ENCODE measurements at regions not wholly inside any gene's neighbourhood (a gene's known extent, or its start where the extent isn't known, plus 50 kb on each side); places are given as distances from the start of the nearest gene placed in this dataset.

- 50% methylated on average over 3 of the region's 3 CpGs for WGBS (ENCODE audit: insufficient coverage, insufficient replicate concordance, low lambda C conversion rate, missing lambda C conversion rate)
- peak in 1 of 2 experiments; percentile 22; a peak in 2 of 4 replicates for TF ChIP-seq IKZF2 (IDR thresholded peaks at IDR 0.05)
- TF ChIP-seq SMARCA5 (IDR thresholded peaks at IDR 0.05) = no peak
- no peak for TF ChIP-seq GABPA (IDR thresholded peaks at IDR 0.05; ENCODE audit: low read depth)
- peak; percentile 9; the same call in 1 of the 2 replicates for TF ChIP-seq RUNX3 (IDR thresholded peaks at IDR 0.05; ENCODE audit: low read length)
- TF ChIP-seq ZBED1 (IDR thresholded peaks at IDR 0.05; ENCODE audit: borderline replicate concordance) = no peak
- no peak for TF ChIP-seq TCF7 (IDR thresholded peaks at IDR 0.05; ENCODE audit: borderline replicate concordance)
- TF ChIP-seq ZNF274 (IDR thresholded peaks at IDR 0.05; ENCODE audit: insufficient read depth, insufficient read length) = no peak
- TF ChIP-seq CBFB (IDR thresholded peaks at IDR 0.05; ENCODE audit: low read depth) = no peak
- no peak for TF ChIP-seq PAX5 (IDR thresholded peaks at IDR 0.05; ENCODE audit: borderline replicate concordance, low read depth, low read length)
- no peak for TF ChIP-seq RB1 (IDR thresholded peaks at IDR 0.05; ENCODE audit: borderline replicate concordance)
- TF ChIP-seq YY1 (IDR thresholded peaks at IDR 0.05; ENCODE audit: low read depth, low read length) = no peak
- no peak overlapping the region for H3K4me2 ChIP-seq (ENCODE audit: control insufficient read depth, insufficient read depth)
Observed at GRCh38 chr4:81555489-81555888, 83.8 kb upstream of the RASGEF1B start.

GRCh38 chr4:81552086-81552485 lies 80.4 kb upstream of the RASGEF1B start:
- Histone ChIP-seq H2AFZ (ENCODE audit: control insufficient read depth, low read depth, low read length) (no peak overlapping the region), H3K4me1 (ENCODE audit: control insufficient read depth, insufficient read depth, low read length) (no peaks in the 10 kb centered on the region), H3K9me3 (replicated peaks; ENCODE audit: control insufficient read depth, insufficient read depth, low read length) (no peaks in the 10 kb centered on the region), H3K4me3 (no peak overlapping the region), H3K36me3 (ENCODE audit: control insufficient read depth in 2 of 2, insufficient read depth in 2 of 2, low read length in 1 of 2) (no peaks in the 10 kb centered on the region), H3K27me3 (replicated peaks in 1 of 2; ENCODE audit: control insufficient read depth in 2 of 2, insufficient read depth in 2 of 2, low read length in 1 of 2) (no peaks in the 10 kb centered on the region; a peak in 2 of 4 replicates), H3K9ac (ENCODE audit: control insufficient read depth, insufficient read depth, low read length) (no peak overlapping the region), H3K79me2 (ENCODE audit: control insufficient read depth, insufficient read depth, low read length) (no peaks in the 10 kb centered on the region), H3K27ac (ENCODE audit: control insufficient read depth, insufficient read depth) (no peak overlapping the region), H3K4me2 (ENCODE audit: control insufficient read depth, insufficient read depth) (no peak overlapping the region), H4K20me1 (ENCODE audit: control insufficient read depth, insufficient read depth) (no peaks in the 10 kb centered on the region)
- 96% methylated on average over 1 of the region's 1 CpG for WGBS (ENCODE audit: insufficient coverage, insufficient replicate concordance, low lambda C conversion rate, missing lambda C conversion rate)
- FAIRE-seq (no peak), DNase-seq (ENCODE audit: low read depth, low spot score) (no peak), ATAC-seq (no peak)
- intact Hi-C loops (cut with micrococcal nuclease; ENCODE audit: unreplicated experiment) (no loop called here), in situ Hi-C loops (cut with MboI) (no loop called here)
- ChIA-PET SMC1A (ENCODE audit: uncharacterized antibody, unreplicated experiment) (interaction anchor here (0.6 kb wide), 1 partner anchor 82 kb away, joined by 3 read pairs; no protein-coding TSS in a partner anchor), CTCF (no interaction called here), RAD21 (ENCODE audit: unreplicated experiment) (no interaction called here), POLR2A (no interaction called here)
- no TSS peak for BruUV-seq (replicated peaks)
- TF ChIP-seq TCF3 (IDR thresholded peaks at IDR 0.05; ENCODE audit: borderline replicate concordance, insufficient read depth, low read depth, low read length) = no peak
- no peak for TF ChIP-seq WRNIP1 (IDR thresholded peaks at IDR 0.05; ENCODE audit: borderline replicate concordance, low read depth, low read length)
- TF ChIP-seq MAX (IDR thresholded peaks at IDR 0.05; ENCODE audit: low read depth, low read length) = no peak
- no peak for TF ChIP-seq SRF (IDR thresholded peaks at IDR 0.05; ENCODE audit: low read depth in 2 of 2, low read length in 2 of 2)
- TF ChIP-seq ZNF622 (IDR thresholded peaks at IDR 0.05) = no peak
- TF ChIP-seq RELA (IDR thresholded peaks at IDR 0.05; ENCODE audit: borderline replicate concordance, partially characterized antibody) = no peak
- TF ChIP-seq MLLT1 (IDR thresholded peaks at IDR 0.05) = no peak
- no peak for TF ChIP-seq STAT1 (conservative IDR thresholded peaks at IDR 0.05)
- TF ChIP-seq FOXM1 (IDR thresholded peaks at IDR 0.05; ENCODE audit: low read depth, low read length) = no peak

More at GRCh38 chr4:81555489-81555888, 83.8 kb upstream of the RASGEF1B start:
- ChIA-PET POLR2A (no interaction called here), SMC1A (ENCODE audit: uncharacterized antibody, unreplicated experiment) (no interaction called here), RAD21 (ENCODE audit: unreplicated experiment) (no interaction called here), CTCF (no interaction called here)
- H3K27ac ChIP-seq (ENCODE audit: control insufficient read depth, insufficient read depth) = no peak overlapping the region
- no peak for DNase-seq (ENCODE audit: low read depth, low spot score)
- H3K4me1 ChIP-seq (ENCODE audit: control insufficient read depth, insufficient read depth, low read length) = no peaks in the 10 kb centered on the region
- no peak overlapping the region for H2AFZ ChIP-seq (ENCODE audit: control insufficient read depth, low read depth, low read length)
- intact Hi-C loops (cut with micrococcal nuclease; ENCODE audit: unreplicated experiment) (no loop called here), in situ Hi-C loops (cut with MboI) (no loop called here)
- BruUV-seq (replicated peaks) = no TSS peak
- H4K20me1 ChIP-seq (ENCODE audit: control insufficient read depth, insufficient read depth) = no peaks in the 10 kb centered on the region
- H3K27me3 ChIP-seq (replicated peaks in 1 of 2; ENCODE audit: control insufficient read depth in 2 of 2, insufficient read depth in 2 of 2, low read length in 1 of 2) = no peaks in the 10 kb centered on the region; a peak in 1 of 4 replicates
- no peaks in the 10 kb centered on the region for H3K36me3 ChIP-seq (ENCODE audit: control insufficient read depth in 2 of 2, insufficient read depth in 2 of 2, low read length in 1 of 2)
- no peak for FAIRE-seq
- no peak for ATAC-seq
- no peaks in the 10 kb centered on the region for H3K79me2 ChIP-seq (ENCODE audit: control insufficient read depth, insufficient read depth, low read length)
- no peaks in the 10 kb centered on the region for H3K9me3 ChIP-seq (replicated peaks; ENCODE audit: control insufficient read depth, insufficient read depth, low read length)
- H3K9ac ChIP-seq (ENCODE audit: control insufficient read depth, insufficient read depth, low read length) = no peak overlapping the region
- H3K4me3 ChIP-seq = no peak overlapping the region

Data from GM12878 (cell line).